Suppressor macrophage treated with lipopolysaccharide for 4 hours (primary cell): ENCODE measurements at regions not wholly inside any gene's neighbourhood (a gene's known extent, or its start where the extent isn't known, plus 50 kb on each side); places are given as distances from the start of the nearest gene placed in this dataset.
"Not testable (repeated sequence)": the region's sequence is repeated elsewhere in the genome, so short reads cannot be mapped to it uniquely, and the experiment has no call there.

Source experiments
- DNase-seq: peaks from one replicate; pipeline ENCODE4 v3.0.0-alpha.2; 2020

- DNase-seq = no peak
Measured at GRCh38 chr5:51034222-51034901, 348.9 kb upstream of the ISL1 start.

- DNase-seq = no peak
Measured at GRCh38 chr5:51039424-51040329, 343.6 kb upstream of the ISL1 start.

GRCh38 chr5:51043745-51044144 is 339.5 kb upstream of the ISL1 start:
- no peak for DNase-seq

GRCh38 chr5:51047369-51047768 is 335.9 kb upstream of the ISL1 start:
- DNase-seq = no peak

GRCh38 chr5:51053361-51053760 is 329.9 kb upstream of the ISL1 start:
- no peak for DNase-seq

- DNase-seq = no peak
Measured at GRCh38 chr5:51060953-51061352, 322.3 kb upstream of the ISL1 start.

GRCh38 chr5:51072937-51073336 is 310.3 kb upstream of the ISL1 start:
- DNase-seq = no peak

- no peak for DNase-seq
Measured at GRCh38 chr5:51082741-51083140, 300.5 kb upstream of the ISL1 start.

- no peak for DNase-seq
Measured at GRCh38 chr5:51091816-51092215, 291.4 kb upstream of the ISL1 start.

- no peak for DNase-seq
Measured at GRCh38 chr5:51095486-51095885, 287.8 kb upstream of the ISL1 start.

- no peak for DNase-seq
Measured at GRCh38 chr5:51096859-51097258, 286.4 kb upstream of the ISL1 start.

- no peak for DNase-seq
Measured at GRCh38 chr5:51099173-51099853, 283.9 kb upstream of the ISL1 start.

GRCh38 chr5:51104556-51104955 is 278.7 kb upstream of the ISL1 start:
- no peak for DNase-seq

GRCh38 chr5:51109786-51110410 is 273.4 kb upstream of the ISL1 start:
- DNase-seq = no peak

- no peak for DNase-seq
Measured at GRCh38 chr5:51131266-51131665, 252.0 kb upstream of the ISL1 start.

- DNase-seq = no peak
Measured at GRCh38 chr5:51138164-51138563, 245.1 kb upstream of the ISL1 start.

GRCh38 chr5:51148437-51148836 is 234.8 kb upstream of the ISL1 start:
- no peak for DNase-seq

GRCh38 chr5:51156222-51156621 is 227.0 kb upstream of the ISL1 start:
- DNase-seq = no peak

GRCh38 chr5:51156838-51157237 is 226.4 kb upstream of the ISL1 start:
- DNase-seq = no peak

GRCh38 chr5:51159164-51159563 is 224.1 kb upstream of the ISL1 start:
- DNase-seq = no peak

- DNase-seq = no peak
Measured at GRCh38 chr5:51159606-51160005, 223.6 kb upstream of the ISL1 start.

GRCh38 chr5:51162245-51162644 is 221.0 kb upstream of the ISL1 start:
- DNase-seq = no peak

- DNase-seq = not testable (repeated sequence)
Measured at GRCh38 chr5:51165621-51166020, 217.6 kb upstream of the ISL1 start.
